Activated CD8-positive, alpha-beta memory T cell treated with anti-CD3 and anti-CD28 coated beads, Interleukin-2, amount 50 U/mL, for 48 hours (primary cell): ENCODE measurements at regions not wholly inside any gene's neighbourhood (a gene's known extent, or its start where the extent isn't known, plus 50 kb on each side); places are given as distances from the start of the nearest gene placed in this dataset.
A peak's percentile ranks its signal among the peaks of the same experiment; 100 is the strongest.
"Not testable (repeated sequence)": the region's sequence is repeated elsewhere in the genome, so short reads cannot be mapped to it uniquely, and the experiment has no call there.

Experiments
- DNase-seq: peaks from one replicate; pipeline ENCODE4 v3.0.0-alpha.2; 2020

DNA sequence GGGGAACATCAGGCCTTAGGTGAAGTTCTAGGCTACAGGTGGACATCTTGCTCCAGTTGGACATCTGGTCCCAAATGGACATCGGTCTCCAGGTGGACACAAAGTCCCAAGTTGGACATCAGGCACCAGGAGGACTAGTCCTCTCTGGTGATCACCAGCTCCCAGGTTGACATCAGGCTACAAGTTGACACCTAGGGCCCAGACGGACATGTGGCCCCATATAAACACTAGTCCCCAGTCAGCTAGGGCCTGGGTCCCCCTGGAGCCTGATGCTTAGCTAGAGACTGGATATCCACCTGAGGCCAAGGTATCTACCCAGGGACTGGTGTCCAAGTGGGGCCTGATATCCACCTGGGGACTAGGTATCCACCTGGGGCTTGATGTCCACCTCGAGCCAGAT is 75.8 kb upstream of the ZNF337 start:
- DNase-seq: not testable (repeated sequence)

- not testable (repeated sequence) for DNase-seq
Observed at GRCh38 chr20:25771818-25772217, 75.2 kb upstream of the ZNF337 start.

GRCh38 chr20:25761596-25761995 is 64.9 kb upstream of the ZNF337 start:
- DNase-seq: no peak

GRCh38 chr20:25761046-25761445 is 64.4 kb upstream of the ZNF337 start:
- DNase-seq: not testable (repeated sequence)

- DNase-seq: peak; percentile 71
Observed at GRCh38 chr20:25750765-25751696, 54.4 kb upstream of the ZNF337 start.

- DNase-seq: no peak
Observed at GRCh38 chr20:25750220-25750764, 53.6 kb upstream of the ZNF337 start.

GRCh38 chr20:25749649-25750048 is 53.0 kb upstream of the ZNF337 start:
- DNase-seq: no peak
